Activated CD8-positive, alpha-beta memory T cell treated with anti-CD3 and anti-CD28 coated beads for 48 hours (primary cell): ENCODE measurements at regions not wholly inside any gene's neighbourhood (a gene's known extent, or its start where the extent isn't known, plus 50 kb on each side); places are given as distances from the start of the nearest gene placed in this dataset.

ENCODE experiments used
- DNase-seq, 3 experiments: peaks; one replicate each; pipeline ENCODE4 v3.0.0-alpha.2; 2020; ENCODE audit warnings: low read depth in 2 of 3, low spot score in 2 of 3

- no peak for DNase-seq
Observed at GRCh38 chr7:131161103-131161502, 166.6 kb upstream of the MKLN1 start.

DNA sequence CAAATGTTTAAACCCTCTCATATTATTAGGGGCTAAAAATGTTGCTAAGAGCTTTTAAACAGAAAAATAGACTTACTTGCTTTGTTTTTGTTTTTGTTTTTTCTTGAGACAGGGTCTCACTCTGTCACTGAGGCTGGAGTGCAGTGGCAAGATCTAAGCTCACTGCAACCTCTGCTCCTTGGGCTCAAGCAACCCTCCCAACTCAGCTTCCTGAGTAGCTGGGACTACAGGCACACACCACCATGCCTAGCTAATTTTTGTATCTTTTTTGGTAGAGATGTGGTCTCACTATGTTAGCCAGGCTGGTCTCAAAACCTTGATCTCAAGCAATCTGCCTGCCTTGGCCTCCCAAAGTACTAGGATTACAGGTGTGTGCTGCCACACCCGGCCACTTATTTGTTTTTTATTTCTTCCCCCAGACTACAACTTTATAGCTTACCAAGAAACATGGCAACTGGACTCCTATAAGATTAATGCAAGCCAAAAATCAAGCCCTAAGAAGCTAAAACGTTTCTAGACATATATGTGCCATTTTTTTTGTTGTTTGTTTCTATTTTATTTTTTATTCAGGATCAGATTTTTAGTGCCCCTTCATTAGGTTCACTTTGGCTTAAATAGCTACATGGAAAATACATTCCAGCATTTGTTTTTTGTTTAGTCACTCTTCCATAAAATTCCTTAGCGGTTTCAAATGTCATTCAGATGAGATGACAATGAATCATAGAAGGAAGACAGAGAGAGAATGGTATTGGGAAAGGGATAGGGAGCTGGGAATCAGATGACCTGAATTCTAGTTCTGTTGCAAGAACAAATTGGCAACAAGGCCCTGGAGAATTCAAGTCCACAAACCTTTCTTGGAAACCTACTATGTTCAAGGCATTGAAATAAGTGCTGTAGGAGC, 163.4 kb upstream of the MKLN1 start:
- DNase-seq = no peak

GRCh38 chr7:131166066-131166465, 161.6 kb upstream of the MKLN1 start:
- no peak for DNase-seq

GRCh38 chr7:131170440-131171271, 157.0 kb upstream of the MKLN1 start:
- no peak for DNase-seq

GRCh38 chr7:131173145-131173890, 154.4 kb upstream of the MKLN1 start:
- DNase-seq = no peak

GRCh38 chr7:131174391-131174790, 153.3 kb upstream of the MKLN1 start:
- DNase-seq = no peak

- no peak for DNase-seq
Observed at GRCh38 chr7:131174855-131175254, 152.8 kb upstream of the MKLN1 start.

- no peak for DNase-seq
Observed at GRCh38 chr7:131182446-131183058, 145.1 kb upstream of the MKLN1 start.

DNA sequence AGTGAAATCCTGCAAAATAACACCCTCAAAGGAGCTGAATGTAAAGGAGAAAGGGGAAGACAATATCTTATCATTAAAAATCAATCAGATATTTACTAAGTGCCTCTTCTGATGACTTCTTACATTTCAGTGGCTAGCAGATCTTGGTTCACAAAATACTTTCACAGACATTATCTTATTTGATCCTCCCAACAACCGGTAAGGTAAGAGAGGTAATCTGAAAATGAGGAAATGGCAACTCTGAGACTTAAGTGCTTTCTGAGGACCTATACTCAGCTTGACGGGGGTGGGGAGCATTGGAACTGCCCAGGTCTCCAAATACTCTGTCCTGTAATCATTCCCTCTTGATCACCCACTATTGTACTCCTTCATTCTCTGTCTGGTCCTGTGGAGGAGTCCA, 144.6 kb upstream of the MKLN1 start:
- no peak for DNase-seq

DNA sequence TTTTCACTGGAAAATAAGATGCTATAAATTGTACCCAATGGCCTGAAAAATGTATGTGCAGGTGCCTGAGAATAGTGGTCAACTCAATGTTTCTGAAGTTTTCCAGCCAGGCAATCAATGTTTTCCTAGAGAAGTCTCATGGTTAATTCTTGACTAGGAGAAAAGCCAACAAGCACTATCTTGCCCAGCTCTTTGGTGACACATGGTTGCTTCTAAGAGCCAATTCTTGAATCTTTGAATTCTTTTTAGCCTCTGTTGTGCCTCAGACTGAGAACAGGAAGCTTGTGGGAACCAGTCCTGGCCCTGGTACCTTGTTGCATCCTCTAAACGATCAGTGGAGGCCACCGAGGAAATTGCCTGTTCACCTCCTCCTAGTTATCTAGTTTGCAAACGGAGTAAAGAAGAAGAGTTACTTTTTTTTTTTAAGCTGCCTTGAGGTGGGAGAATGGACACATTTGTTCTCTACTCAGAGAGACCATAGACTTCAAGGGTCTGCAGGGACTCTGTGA, 144.0 kb upstream of the MKLN1 start:
- DNase-seq = no peak

GRCh38 chr7:131186816-131187215, 140.9 kb upstream of the MKLN1 start:
- DNase-seq = no peak

- peak; percentile 23 to 34 (median 28) for DNase-seq
Observed at GRCh38 chr7:131188367-131189339, 139.0 kb upstream of the MKLN1 start.

GRCh38 chr7:131189488-131189887, 138.2 kb upstream of the MKLN1 start:
- DNase-seq = no peak

DNA sequence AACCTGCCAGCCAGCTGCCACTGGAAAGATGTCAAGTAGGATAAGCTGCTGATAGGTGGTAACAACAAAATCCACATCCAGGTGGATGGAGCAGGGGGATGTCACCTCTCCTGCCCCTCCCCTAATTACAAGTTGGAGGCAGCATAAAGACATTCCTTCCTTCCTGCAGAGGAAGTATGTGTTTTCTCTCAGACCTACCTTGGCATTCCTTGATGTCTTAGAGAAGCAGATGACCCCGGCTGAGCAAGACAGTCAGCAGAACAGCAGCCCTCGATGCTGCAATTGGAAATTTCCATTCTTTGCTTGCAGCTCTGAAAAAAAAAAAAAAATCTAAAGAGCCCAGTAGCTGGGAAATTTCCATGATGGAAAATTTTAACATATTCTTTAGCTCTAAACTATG, 137.5 kb upstream of the MKLN1 start:
- DNase-seq = no peak

GRCh38 chr7:131190581-131190980, 137.1 kb upstream of the MKLN1 start:
- no peak for DNase-seq

- DNase-seq = no peak
Observed at GRCh38 chr7:131194070-131194865, 133.4 kb upstream of the MKLN1 start.

- no peak for DNase-seq
Observed at GRCh38 chr7:131196803-131197202, 130.9 kb upstream of the MKLN1 start.

DNA sequence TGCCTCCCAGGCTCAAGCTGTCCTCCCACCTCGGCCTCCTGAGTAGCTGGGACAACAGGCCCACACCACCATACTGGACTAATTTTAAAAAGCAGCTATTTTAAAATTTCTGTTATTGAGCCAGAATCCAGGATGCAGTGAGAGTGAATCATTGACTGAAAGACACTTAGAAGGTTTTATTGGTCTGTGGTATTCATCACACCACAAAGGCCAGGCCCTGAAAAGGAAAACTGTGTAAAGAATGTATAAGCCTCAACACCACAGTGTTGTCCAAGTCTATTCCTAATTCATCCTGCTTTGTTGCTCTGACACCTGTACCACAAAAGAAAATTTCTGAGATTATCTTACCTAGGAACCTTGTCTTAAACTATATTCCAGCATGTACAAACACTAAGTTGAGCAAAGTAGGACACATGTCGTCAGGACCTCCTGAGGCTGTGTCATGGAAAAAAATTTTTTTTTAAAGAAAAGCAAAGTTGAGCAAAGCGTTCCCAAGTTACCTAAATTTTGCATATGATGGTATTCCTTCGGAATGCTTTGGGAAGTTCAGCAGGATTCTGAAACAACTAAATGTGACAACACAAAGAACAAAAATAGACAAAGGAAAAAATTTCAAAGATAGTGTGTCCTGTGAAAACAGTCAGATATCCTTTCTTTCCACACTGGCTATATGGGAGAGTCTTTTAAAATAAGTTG, 129.6 kb upstream of the MKLN1 start:
- no peak for DNase-seq
